Adrenal gland (tissue), 5 donors: ENCODE measurements at regions not wholly inside any gene's neighbourhood (a gene's known extent, or its start where the extent isn't known, plus 50 kb on each side); places are given as distances from the start of the nearest gene placed in this dataset.

Experiments
- CTCF ChIP-seq, 6 experiments: fragments of 450-650 bp in 4 of 6; fragments of 200-600 bp in 2 of 6; sonication (generic) in 1 of 6; IDR thresholded peaks; 1 replicate in 5 of 6; 2 replicates in 1 of 6; pipeline versions ENCODE4 v1.5.1 to v1.8.0; 2016 to 2021; ENCODE audit warnings: antibody characterized with exemption in 6 of 6, mild to moderate bottlenecking in 2 of 6, moderate library complexity in 1 of 6
- POLR2A ChIP-seq, 2 donors: fragments of 450-650 bp; IDR thresholded peaks; one replicate each; pipeline ENCODE4 v1.6.1; 2017; ENCODE audit warnings: antibody characterized with exemption in 2 of 2, mild to moderate bottlenecking in 2 of 2, moderate library complexity in 1 of 2
- donor health status: DM: no; HTN: no; CAD: no.

DNA sequence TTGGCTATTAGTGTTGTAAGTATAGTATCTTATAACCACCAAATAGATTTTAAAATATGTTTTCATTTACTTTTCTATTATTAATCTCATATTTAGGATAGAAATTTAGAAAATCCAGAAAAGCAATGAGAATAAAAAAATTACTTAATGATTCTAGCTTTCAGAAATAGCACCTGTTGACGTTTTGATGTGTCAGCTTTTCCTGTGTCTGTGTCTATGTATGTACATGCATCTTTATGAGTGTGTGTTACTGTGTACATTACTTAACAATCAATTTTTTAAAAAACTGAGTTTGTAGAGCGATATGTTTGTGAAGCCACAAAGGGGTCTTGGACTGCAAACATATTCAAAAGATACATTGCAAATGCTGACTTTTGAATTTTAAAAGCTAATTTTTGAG, 526.9 kb downstream of the BCKDHB start:
- TF ChIP-seq CTCF (IDR thresholded peaks at IDR 0.05): no peak
- TF ChIP-seq POLR2A (IDR thresholded peaks at IDR 0.05): no peak
